ENCODE measurements at regions not wholly inside any gene's neighbourhood (a gene's known extent, or its start where the extent isn't known, plus 50 kb on each side); places are given as distances from the start of the nearest gene placed in this dataset.

GRCh38 chr1:169005776-169006175 is 100.7 kb upstream of the ATP1B1 start:
- no peak for DNase-seq (ENCODE audit: low read depth)
- no peak for TF ChIP-seq CTCF (IDR thresholded peaks at IDR 0.05; ENCODE audit: insufficient read depth, low read length, poor library complexity, severe bottlenecking)
- Histone ChIP-seq H3K36me3 (ENCODE audit: control insufficient read depth, insufficient read depth, low read length) (no peaks in the 10 kb centered on the region), H3K27me3 (ENCODE audit: control insufficient read depth, insufficient read depth, low read length) (no peaks in the 10 kb centered on the region), H3K4me3 (ENCODE audit: low read depth, low read length) (no peak overlapping the region)

- no peak for TF ChIP-seq CTCF (IDR thresholded peaks at IDR 0.05; ENCODE audit: insufficient read depth, low read length, poor library complexity, severe bottlenecking)
- no peak for DNase-seq (ENCODE audit: low read depth)
- Histone ChIP-seq H3K4me3 (ENCODE audit: low read depth, low read length) (no peak overlapping the region), H3K27me3 (ENCODE audit: control insufficient read depth, insufficient read depth, low read length) (no peaks in the 10 kb centered on the region), H3K36me3 (ENCODE audit: control insufficient read depth, insufficient read depth, low read length) (no peaks in the 10 kb centered on the region)
Measured at GRCh38 chr1:169009666-169010065, 96.8 kb upstream of the ATP1B1 start.

- DNase-seq (ENCODE audit: low read depth): no peak
- Histone ChIP-seq H3K27me3 (ENCODE audit: control insufficient read depth, insufficient read depth, low read length) (no peaks in the 10 kb centered on the region), H3K4me3 (ENCODE audit: low read depth, low read length) (no peak overlapping the region), H3K36me3 (ENCODE audit: control insufficient read depth, insufficient read depth, low read length) (no peaks in the 10 kb centered on the region)
- TF ChIP-seq CTCF (IDR thresholded peaks at IDR 0.05; ENCODE audit: insufficient read depth, low read length, poor library complexity, severe bottlenecking): no peak
Measured at GRCh38 chr1:169012416-169012815, 94.1 kb upstream of the ATP1B1 start.

GRCh38 chr1:169013821-169014220 is 92.7 kb upstream of the ATP1B1 start:
- TF ChIP-seq CTCF (IDR thresholded peaks at IDR 0.05; ENCODE audit: insufficient read depth, low read length, poor library complexity, severe bottlenecking): no peak
- no peak for DNase-seq (ENCODE audit: low read depth)
- H3K27me3 ChIP-seq (ENCODE audit: control insufficient read depth, insufficient read depth, low read length): no peaks in the 10 kb centered on the region
- H3K36me3 ChIP-seq (ENCODE audit: control insufficient read depth, insufficient read depth, low read length): no peaks in the 10 kb centered on the region
- no peak overlapping the region for H3K4me3 ChIP-seq (ENCODE audit: low read depth, low read length)

GRCh38 chr1:169015464-169015863 is 91.0 kb upstream of the ATP1B1 start:
- H3K27me3 ChIP-seq (ENCODE audit: control insufficient read depth, insufficient read depth, low read length): no peaks in the 10 kb centered on the region
- no peaks in the 10 kb centered on the region for H3K36me3 ChIP-seq (ENCODE audit: control insufficient read depth, insufficient read depth, low read length)
- DNase-seq (ENCODE audit: low read depth): no peak
- no peak overlapping the region for H3K4me3 ChIP-seq (ENCODE audit: low read depth, low read length)
- no peak for TF ChIP-seq CTCF (IDR thresholded peaks at IDR 0.05; ENCODE audit: insufficient read depth, low read length, poor library complexity, severe bottlenecking)

- Histone ChIP-seq H3K27me3 (ENCODE audit: control insufficient read depth, insufficient read depth, low read length) (no peaks in the 10 kb centered on the region), H3K36me3 (ENCODE audit: control insufficient read depth, insufficient read depth, low read length) (no peaks in the 10 kb centered on the region), H3K4me3 (ENCODE audit: low read depth, low read length) (no peak overlapping the region)
- no peak for TF ChIP-seq CTCF (IDR thresholded peaks at IDR 0.05; ENCODE audit: insufficient read depth, low read length, poor library complexity, severe bottlenecking)
- no peak for DNase-seq (ENCODE audit: low read depth)
Measured at GRCh38 chr1:169018751-169019150, 87.7 kb upstream of the ATP1B1 start.
